ENCODE measurements at regions not wholly inside any gene's neighbourhood (a gene's known extent, or its start where the extent isn't known, plus 50 kb on each side); places are given as distances from the start of the nearest gene placed in this dataset.

- no peak overlapping the region for H3K27ac ChIP-seq
- H3K4me3 ChIP-seq (replicated peaks in 1 of 3), result no peak overlapping the region
- no peaks in the 10 kb centered on the region for H3K36me3 ChIP-seq
- 78 to 89% methylated on average over 5 of the region's 5 CpGs for WGBS, 2 donors
- H3K4me1 ChIP-seq, result peaks cover 0 to 2% of the 10 kb centered on the region in 2 donors
- no peak for TF ChIP-seq POLR2A (IDR thresholded peaks at IDR 0.05)
- TF ChIP-seq, protein P1, sequence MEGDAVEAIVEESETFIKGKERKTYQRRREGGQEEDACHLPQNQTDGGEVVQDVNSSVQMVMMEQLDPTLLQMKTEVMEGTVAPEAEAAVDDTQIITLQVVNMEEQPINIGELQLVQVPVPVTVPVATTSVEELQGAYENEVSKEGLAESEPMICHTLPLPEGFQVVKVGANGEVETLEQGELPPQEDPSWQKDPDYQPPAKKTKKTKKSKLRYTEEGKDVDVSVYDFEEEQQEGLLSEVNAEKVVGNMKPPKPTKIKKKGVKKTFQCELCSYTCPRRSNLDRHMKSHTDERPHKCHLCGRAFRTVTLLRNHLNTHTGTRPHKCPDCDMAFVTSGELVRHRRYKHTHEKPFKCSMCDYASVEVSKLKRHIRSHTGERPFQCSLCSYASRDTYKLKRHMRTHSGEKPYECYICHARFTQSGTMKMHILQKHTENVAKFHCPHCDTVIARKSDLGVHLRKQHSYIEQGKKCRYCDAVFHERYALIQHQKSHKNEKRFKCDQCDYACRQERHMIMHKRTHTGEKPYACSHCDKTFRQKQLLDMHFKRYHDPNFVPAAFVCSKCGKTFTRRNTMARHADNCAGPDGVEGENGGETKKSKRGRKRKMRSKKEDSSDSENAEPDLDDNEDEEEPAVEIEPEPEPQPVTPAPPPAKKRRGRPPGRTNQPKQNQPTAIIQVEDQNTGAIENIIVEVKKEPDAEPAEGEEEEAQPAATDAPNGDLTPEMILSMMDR (IDR thresholded peaks at IDR 0.05), result no peak
- H3K27me3 ChIP-seq, result no peaks in the 10 kb centered on the region
- H3K9me3 ChIP-seq, result no peaks in the 10 kb centered on the region
- intact Hi-C loops (cut with DNase I), result no loop called here
- DNase-seq, result no peak
Observed at GRCh38 chr10:113449006-113449695, 103.7 kb upstream of the HABP2 start.

DNA sequence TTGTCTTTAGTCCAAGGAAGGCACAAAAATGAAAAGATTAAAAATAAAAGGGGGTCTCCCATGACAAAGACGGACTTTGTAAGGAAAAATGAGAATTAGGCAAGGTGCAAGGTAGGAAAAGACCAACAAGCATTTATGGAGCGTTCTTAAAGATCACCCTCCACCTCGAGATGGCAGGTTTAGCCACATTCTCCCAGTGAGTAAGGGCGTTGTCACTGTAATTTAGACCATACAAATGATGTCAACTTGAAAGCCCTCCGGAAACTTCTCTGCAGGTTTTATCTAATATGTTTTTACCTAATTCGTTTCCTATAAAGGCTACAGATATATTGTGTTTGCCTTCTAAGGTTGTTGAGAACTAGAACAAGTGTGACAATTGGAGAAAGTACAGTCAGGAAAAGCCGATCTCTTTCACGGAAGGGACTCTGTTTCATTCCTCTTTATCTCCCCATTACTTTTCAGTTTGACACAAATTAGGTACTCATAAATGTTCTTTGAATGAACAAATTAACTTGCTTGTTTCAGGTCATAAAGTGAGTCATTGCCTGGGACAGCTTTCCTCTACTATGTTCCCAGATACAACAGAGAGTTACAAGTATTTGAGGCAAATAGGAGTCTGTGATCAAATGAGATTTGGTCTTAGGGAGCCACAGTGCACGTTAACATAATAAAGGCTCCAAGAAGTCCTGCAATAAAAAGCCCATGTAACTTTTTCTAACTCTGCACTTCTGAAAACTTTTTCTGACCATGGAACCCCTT, 102.6 kb upstream of the HABP2 start:
- Histone ChIP-seq H3K36me3 (no peaks in the 10 kb centered on the region), H3K27ac (no peak overlapping the region), H3K27me3 (no peaks in the 10 kb centered on the region), H3K9me3 (no peaks in the 10 kb centered on the region), H3K4me1 (peaks cover 0 to 8% of the 10 kb centered on the region in 2 donors), H3K4me3 (replicated peaks in 1 of 3) (no peak overlapping the region)
- intact Hi-C loops (cut with DNase I), result no loop called here
- TF ChIP-seq, protein P1 (IDR thresholded peaks at IDR 0.05), result no peak
- TF ChIP-seq POLR2A (IDR thresholded peaks at IDR 0.05), result no peak
- WGBS, 2 donors, result 89 to 90% methylated on average over 9 of the region's 9 CpGs
- no peak for DNase-seq

GRCh38 chr10:113450906-113451305, 101.9 kb upstream of the HABP2 start:
- Histone ChIP-seq H3K27ac (no peak overlapping the region), H3K27me3 (no peaks in the 10 kb centered on the region), H3K9me3 (no peaks in the 10 kb centered on the region), H3K36me3 (no peaks in the 10 kb centered on the region), H3K4me1 (peaks cover 0 to 8% of the 10 kb centered on the region in 2 donors), H3K4me3 (replicated peaks in 1 of 3) (no peak overlapping the region)
- TF ChIP-seq, protein P1 (IDR thresholded peaks at IDR 0.05), result no peak
- TF ChIP-seq POLR2A (IDR thresholded peaks at IDR 0.05), result no peak
- DNase-seq, result no peak
- intact Hi-C loops (cut with DNase I), result no loop called here
- WGBS, 2 donors, result 93 to 100% methylated on average over 1 of the region's 1 CpG

- Histone ChIP-seq H3K4me1 (peaks cover 0 to 8% of the 10 kb centered on the region in 2 donors), H3K4me3 (replicated peaks in 1 of 3) (no peak overlapping the region), H3K36me3 (no peaks in the 10 kb centered on the region), H3K9me3 (no peaks in the 10 kb centered on the region), H3K27ac (no peak overlapping the region), H3K27me3 (no peaks in the 10 kb centered on the region)
- DNase-seq, result no peak
- 76 to 81% methylated on average over 5 of the region's 5 CpGs for WGBS, 2 donors
- TF ChIP-seq, protein P1 (IDR thresholded peaks at IDR 0.05), result no peak
- no peak for TF ChIP-seq POLR2A (IDR thresholded peaks at IDR 0.05)
- intact Hi-C loops (cut with DNase I), result no loop called here
Observed at GRCh38 chr10:113452146-113452845, 100.6 kb upstream of the HABP2 start.
